Esophagus squamous epithelium (tissue), 5 donors: ENCODE measurements at regions not wholly inside any gene's neighbourhood (a gene's known extent, or its start where the extent isn't known, plus 50 kb on each side); places are given as distances from the start of the nearest gene placed in this dataset.

Experiments used
- DNase-seq: peaks from one replicate; lab custom pipeline; 2025; lab: John Stamatoyannopoulos, UW
- H3K27ac ChIP-seq, 4 donors: fragments of 200-600 bp; sonication (generic); one replicate each; pipeline ENCODE4 v1.5.1; 2016 to 2019; ENCODE audit warnings: mild to moderate bottlenecking in 1 of 4
- H3K27me3 ChIP-seq, 4 donors: fragments of 200-600 bp; sonication (generic); 1 replicate in 3 of 4; 2 replicates in 1 of 4; pipeline versions ENCODE4 v1.5.1 to v1.6.0; 2017 to 2021; ENCODE audit warnings: antibody characterized with exemption in 1 of 4
- H3K36me3 ChIP-seq, 3 donors: fragments of 200-600 bp; sonication (generic); one replicate each; pipeline ENCODE4 v1.5.1; 2016 to 2019
- H3K4me1 ChIP-seq, 3 donors: fragments of 200-600 bp; sonication (generic); one replicate each; pipeline ENCODE4 v1.5.1; 2017 to 2019
- H3K4me3 ChIP-seq, 4 donors: fragments of 200-600 bp; sonication (generic); 1 replicate in 3 of 4; 2 replicates in 1 of 4; pipeline ENCODE4 v1.5.1; 2016 to 2019; ENCODE audit warnings: mild to moderate bottlenecking in 2 of 4, moderate library complexity in 1 of 4
- H3K9me3 ChIP-seq, 3 donors: fragments of 200-600 bp; sonication (generic); one replicate each; pipeline ENCODE4 v1.5.1; 2016 to 2019
- CTCF ChIP-seq, 6 experiments: fragments of 450-650 bp in 4 of 6; fragments of 200-600 bp in 2 of 6; sonication (generic) in 2 of 6; IDR thresholded peaks; one replicate each; pipeline ENCODE4 v1.5.1; 2016 to 2019; ENCODE audit warnings: antibody characterized with exemption in 6 of 6, mild to moderate bottlenecking in 4 of 6, moderate library complexity in 4 of 6
- POLR2A ChIP-seq, 4 donors: fragments of 450-650 bp; IDR thresholded peaks; one replicate each; pipeline ENCODE4 v1.6.1; 2017; ENCODE audit warnings: antibody characterized with exemption in 4 of 4, mild to moderate bottlenecking in 4 of 4, moderate library complexity in 3 of 4
- WGBS, 2 donors: methylation state at CpG; one replicate each; pipeline ENCODE4 v1.1.5; 2018; 5-methylcytosine and 5-hydroxymethylcytosine counted together
- intact Hi-C: fragments of 100-400 bp; cut with DNase I; formaldehyde crosslinking; loops from one replicate; pipeline ENCODE4 v1.15.0; 2022
- donor health status: DM: yes; HTN: yes; CAD: no.

GRCh38 chr12:18923721-18924120 lies 185.8 kb downstream of the CAPZA3 start:
- intact Hi-C loops: no loop called here
- no peak overlapping the region for H3K4me3 ChIP-seq
- no peaks in the 10 kb centered on the region for H3K4me1 ChIP-seq
- H3K9me3 ChIP-seq: no peaks in the 10 kb centered on the region
- no peak for DNase-seq
- TF ChIP-seq CTCF (IDR thresholded peaks at IDR 0.05) (no peak), POLR2A (IDR thresholded peaks at IDR 0.05) (no peak)
- no peak overlapping the region for H3K27ac ChIP-seq
- H3K27me3 ChIP-seq: no peaks in the 10 kb centered on the region
- WGBS, 2 donors: 66 to 86% methylated on average over 3 of the region's 3 CpGs
- H3K36me3 ChIP-seq: no peaks in the 10 kb centered on the region

GRCh38 chr12:18926188-18926587 lies 188.3 kb downstream of the CAPZA3 start:
- TF ChIP-seq CTCF (IDR thresholded peaks at IDR 0.05) (no peak), POLR2A (IDR thresholded peaks at IDR 0.05) (no peak)
- Histone ChIP-seq H3K27ac (no peak overlapping the region), H3K9me3 (no peaks in the 10 kb centered on the region), H3K4me1 (no peaks in the 10 kb centered on the region), H3K27me3 (no peaks in the 10 kb centered on the region), H3K4me3 (no peak overlapping the region), H3K36me3 (no peaks in the 10 kb centered on the region)
- WGBS, 2 donors: 79 to 84% methylated on average over 7 of the region's 7 CpGs
- intact Hi-C loops: no loop called here
- no peak for DNase-seq

- no peak overlapping the region for H3K27ac ChIP-seq
- H3K9me3 ChIP-seq: no peaks in the 10 kb centered on the region
- H3K27me3 ChIP-seq: no peaks in the 10 kb centered on the region
- H3K4me1 ChIP-seq: no peaks in the 10 kb centered on the region
- intact Hi-C loops: no loop called here
- 72 to 78% methylated on average over 2 of the region's 2 CpGs for WGBS, 2 donors
- H3K4me3 ChIP-seq: no peak overlapping the region
- H3K36me3 ChIP-seq: no peaks in the 10 kb centered on the region
- TF ChIP-seq POLR2A (IDR thresholded peaks at IDR 0.05) (no peak), CTCF (IDR thresholded peaks at IDR 0.05) (no peak)
- no peak for DNase-seq
These were observed 194.3 kb downstream of the CAPZA3 start for GRCh38 chr12:18932211-18932610.

- Histone ChIP-seq H3K27ac (no peak overlapping the region), H3K36me3 (no peaks in the 10 kb centered on the region), H3K4me3 (no peak overlapping the region), H3K4me1 (no peaks in the 10 kb centered on the region), H3K27me3 (no peaks in the 10 kb centered on the region), H3K9me3 (no peaks in the 10 kb centered on the region)
- TF ChIP-seq CTCF (IDR thresholded peaks at IDR 0.05): no peak
- no peak for TF ChIP-seq POLR2A (IDR thresholded peaks at IDR 0.05)
- intact Hi-C loops: no loop called here
- WGBS, 2 donors: 37 to 61% methylated on average over 2 of the region's 2 CpGs
- DNase-seq: no peak
These were observed 194.8 kb downstream of the CAPZA3 start for GRCh38 chr12:18932715-18933114.

GRCh38 chr12:18935371-18935965 lies 194.1 kb upstream of the PLEKHA5 start:
- intact Hi-C loops: no loop called here
- Histone ChIP-seq H3K9me3 (no peaks in the 10 kb centered on the region), H3K27ac (no peak overlapping the region), H3K4me3 (no peak overlapping the region), H3K4me1 (no peaks in the 10 kb centered on the region), H3K27me3 (no peaks in the 10 kb centered on the region), H3K36me3 (no peaks in the 10 kb centered on the region)
- TF ChIP-seq POLR2A (IDR thresholded peaks at IDR 0.05) (no peak), CTCF (IDR thresholded peaks at IDR 0.05) (no peak)
- WGBS, 2 donors: 79 to 100% methylated on average over 1 of the region's 1 CpG
- no peak for DNase-seq
